ENCODE measurements at regions not wholly inside any gene's neighbourhood (a gene's known extent, or its start where the extent isn't known, plus 50 kb on each side); places are given as distances from the start of the nearest gene placed in this dataset.

DNA sequence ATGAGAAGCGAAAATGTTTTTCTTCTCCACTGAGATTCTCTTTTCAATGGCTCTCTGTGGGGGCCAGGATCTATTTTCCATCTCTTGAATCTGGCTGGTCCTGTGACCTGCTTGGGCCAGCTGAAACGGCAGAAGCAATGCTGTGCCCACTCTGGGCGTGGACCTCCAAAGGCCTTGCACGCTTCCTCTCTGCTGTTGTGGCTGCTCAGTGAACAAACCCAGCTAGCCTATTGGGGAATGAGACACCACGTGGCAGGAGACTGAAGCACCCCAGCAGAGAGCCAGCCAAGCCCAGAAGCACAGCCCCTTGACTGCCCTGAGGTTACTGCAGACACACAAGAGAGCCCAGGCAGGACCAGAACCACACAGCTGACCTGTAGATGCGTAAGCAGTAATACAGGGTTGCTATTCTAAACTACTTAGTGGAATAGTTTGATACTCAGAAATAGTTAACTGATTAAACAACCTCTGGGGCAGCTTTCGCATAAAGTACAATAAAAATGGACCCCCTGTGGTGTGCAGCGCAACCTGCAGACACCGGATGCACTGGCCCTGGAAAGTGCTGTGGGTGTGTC, 221.7 kb upstream of the SH3BP4 start:
- CTCF ChIA-PET: no interaction called here
- WGBS (ENCODE audit: insufficient coverage, insufficient replicate concordance, low lambda C conversion rate, missing lambda C conversion rate): 31% methylated on average over 9 of the region's 9 CpGs

More for the DNA sequence above, 221.7 kb upstream of the SH3BP4 start:
- H3K9ac ChIP-seq (ENCODE audit: control insufficient read depth, insufficient read depth, low read length): no peak overlapping the region
- no peak overlapping the region for H3K4me3 ChIP-seq
- no peak overlapping the region for H2AFZ ChIP-seq (ENCODE audit: control insufficient read depth, low read depth, low read length)
- ChIA-PET POLR2A (no interaction called here), RAD21 (ENCODE audit: unreplicated experiment) (no interaction called here), SMC1A (ENCODE audit: uncharacterized antibody, unreplicated experiment) (no interaction called here)
- H4K20me1 ChIP-seq (ENCODE audit: control insufficient read depth, insufficient read depth): no peaks in the 10 kb centered on the region
- H3K36me3 ChIP-seq (ENCODE audit: control insufficient read depth in 2 of 2, insufficient read depth in 2 of 2, low read length in 1 of 2): no peaks in the 10 kb centered on the region
- H3K4me1 ChIP-seq (ENCODE audit: control insufficient read depth, insufficient read depth, low read length): no peaks in the 10 kb centered on the region
- intact Hi-C loops (cut with micrococcal nuclease; ENCODE audit: unreplicated experiment): no loop called here
- H3K27me3 ChIP-seq (replicated peaks in 1 of 2; ENCODE audit: control insufficient read depth in 2 of 2, insufficient read depth in 2 of 2, low read length in 1 of 2): no peaks in the 10 kb centered on the region
- in situ Hi-C loops (cut with MboI): no loop called here
- no peaks in the 10 kb centered on the region for H3K79me2 ChIP-seq (ENCODE audit: control insufficient read depth, insufficient read depth, low read length)
- DNase-seq (ENCODE audit: low read depth, low spot score): no peak
- no peak for FAIRE-seq
- no peak overlapping the region for H3K27ac ChIP-seq (ENCODE audit: control insufficient read depth, insufficient read depth)
- no peak for ATAC-seq
- no peaks in the 10 kb centered on the region; the same call in 2 of the 3 replicates for H3K9me3 ChIP-seq (replicated peaks; ENCODE audit: control insufficient read depth, insufficient read depth, low read length)
- H3K4me2 ChIP-seq (ENCODE audit: control insufficient read depth, insufficient read depth): no peak overlapping the region
- TF ChIP-seq POU2F2 (IDR thresholded peaks at IDR 0.05; ENCODE audit: borderline replicate concordance, low read depth, low read length) (no peak), ZNF207 (IDR thresholded peaks at IDR 0.05; ENCODE audit: borderline replicate concordance) (no peak), GATAD2B (conservative IDR thresholded peaks at IDR 0.05; ENCODE audit: low read depth) (no peak), CHD2 (IDR thresholded peaks at IDR 0.05; ENCODE audit: borderline replicate concordance, low read depth, low read length) (no peak), BHLHE40 (IDR thresholded peaks at IDR 0.05; ENCODE audit: borderline replicate concordance in 1 of 2, low read depth in 2 of 2, low read length in 1 of 2) (no peak), EED (IDR thresholded peaks at IDR 0.05; ENCODE audit: low read depth) (no peak), NR2C2 (IDR thresholded peaks at IDR 0.05; ENCODE audit: borderline replicate concordance, control insufficient read depth, insufficient read length, low read depth) (no peak), EZH2 (IDR thresholded peaks at IDR 0.05; ENCODE audit: borderline replicate concordance, control insufficient read depth, low read depth, low read length) (no peak), IRF4 (IDR thresholded peaks at IDR 0.05; ENCODE audit: low read depth, low read length) (no peak), SMAD5 (IDR thresholded peaks at IDR 0.05; ENCODE audit: low read depth) (no peak), FOXK2 (IDR thresholded peaks at IDR 0.05) (no peak)
- TF ChIP-seq, protein P1, sequence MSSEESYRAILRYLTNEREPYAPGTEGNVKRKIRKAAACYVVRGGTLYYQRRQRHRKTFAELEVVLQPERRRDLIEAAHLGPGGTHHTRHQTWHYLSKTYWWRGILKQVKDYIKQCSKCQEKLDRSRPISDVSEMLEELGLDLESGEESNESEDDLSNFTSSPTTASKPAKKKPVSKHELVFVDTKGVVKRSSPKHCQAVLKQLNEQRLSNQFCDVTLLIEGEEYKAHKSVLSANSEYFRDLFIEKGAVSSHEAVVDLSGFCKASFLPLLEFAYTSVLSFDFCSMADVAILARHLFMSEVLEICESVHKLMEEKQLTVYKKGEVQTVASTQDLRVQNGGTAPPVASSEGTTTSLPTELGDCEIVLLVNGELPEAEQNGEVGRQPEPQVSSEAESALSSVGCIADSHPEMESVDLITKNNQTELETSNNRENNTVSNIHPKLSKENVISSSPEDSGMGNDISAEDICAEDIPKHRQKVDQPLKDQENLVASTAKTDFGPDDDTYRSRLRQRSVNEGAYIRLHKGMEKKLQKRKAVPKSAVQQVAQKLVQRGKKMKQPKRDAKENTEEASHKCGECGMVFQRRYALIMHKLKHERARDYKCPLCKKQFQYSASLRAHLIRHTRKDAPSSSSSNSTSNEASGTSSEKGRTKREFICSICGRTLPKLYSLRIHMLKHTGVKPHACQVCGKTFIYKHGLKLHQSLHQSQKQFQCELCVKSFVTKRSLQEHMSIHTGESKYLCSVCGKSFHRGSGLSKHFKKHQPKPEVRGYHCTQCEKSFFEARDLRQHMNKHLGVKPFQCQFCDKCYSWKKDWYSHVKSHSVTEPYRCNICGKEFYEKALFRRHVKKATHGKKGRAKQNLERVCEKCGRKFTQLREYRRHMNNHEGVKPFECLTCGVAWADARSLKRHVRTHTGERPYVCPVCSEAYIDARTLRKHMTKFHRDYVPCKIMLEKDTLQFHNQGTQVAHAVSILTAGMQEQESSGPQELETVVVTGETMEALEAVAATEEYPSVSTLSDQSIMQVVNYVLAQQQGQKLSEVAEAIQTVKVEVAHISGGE (CRISPR knock-in tag; IDR thresholded peaks at IDR 0.05): no peak
- no TSS peak for BruUV-seq (replicated peaks)
